Endothelial cell of umbilical vein (primary cell): ENCODE measurements at regions not wholly inside any gene's neighbourhood (a gene's known extent, or its start where the extent isn't known, plus 50 kb on each side); places are given as distances from the start of the nearest gene placed in this dataset.

Experiments
- CTCF ChIP-seq, 2 donors: IDR thresholded peaks; 1 replicate in 1 of 2; 2 replicates in 1 of 2; pipeline ENCODE4 v1.5.1; 2011; ENCODE audit warnings: low read length in 2 of 2, mild to moderate bottlenecking in 2 of 2, moderate library complexity in 2 of 2, control low read depth in 1 of 2, inconsistent platforms in 1 of 2, low read depth in 1 of 2; ENCODE audit not compliant: insufficient read depth in 1 of 2; ENCODE audit errors: extremely low read depth in 1 of 2
- EZH2 ChIP-seq: IDR thresholded peaks from 2 replicates; pipeline ENCODE4 v1.6.1; 2012; ENCODE audit warnings: borderline replicate concordance, low read depth, mild to moderate bottlenecking, moderate library complexity, low read length, inconsistent platforms; ENCODE audit not compliant: severe bottlenecking
- JUN ChIP-seq: IDR thresholded peaks from 2 replicates; pipeline ENCODE4 v1.6.1; 2011; ENCODE audit warnings: borderline replicate concordance, low read depth; ENCODE audit not compliant: insufficient read length, insufficient read depth
- MAX ChIP-seq: IDR thresholded peaks from 2 replicates; pipeline ENCODE4 v1.6.1; 2011; ENCODE audit not compliant: insufficient read depth, insufficient read length
- POLR2A ChIP-seq: IDR thresholded peaks from 2 replicates; pipeline ENCODE4 v1.6.1; 2012; ENCODE audit warnings: low read depth, mild to moderate bottlenecking, control low read depth, low read length
- POLR2AphosphoS5 ChIP-seq: IDR thresholded peaks from 2 replicates; pipeline ENCODE4 v1.6.1; 2012; ENCODE audit warnings: low read depth, mild to moderate bottlenecking, control low read depth, low read length, moderate library complexity; ENCODE audit not compliant: insufficient read depth

GRCh38 chr2:120404274-120404673 lies 58.3 kb downstream of the INHBB start:
- TF ChIP-seq CTCF (IDR thresholded peaks at IDR 0.05; ENCODE audit: extremely low read depth in 1 of 2, insufficient read depth in 1 of 2, low read depth in 1 of 2, low read length in 2 of 2) (no peak), POLR2AphosphoS5 (no peak), JUN (no peak), EZH2 (no peak), POLR2A (no peak), MAX (no peak)
